KMS-11 (cell line): ENCODE measurements at regions not wholly inside any gene's neighbourhood (a gene's known extent, or its start where the extent isn't known, plus 50 kb on each side); places are given as distances from the start of the nearest gene placed in this dataset.

Source experiments
- H2AFZ ChIP-seq: fragments of 200-600 bp; sonication (generic); 2 replicates; pipeline ENCODE4 v1.6.1; 2016; ENCODE audit warnings: antibody characterized with exemption, mixed run types, low read depth
- H3K27ac ChIP-seq: fragments of 200-600 bp; sonication (generic); 2 replicates; pipeline ENCODE4 v1.6.1; 2016; ENCODE audit warnings: mild to moderate bottlenecking, mixed run types
- H3K27me3 ChIP-seq: fragments of 200-600 bp; sonication (generic); 2 replicates; pipeline ENCODE4 v1.6.1; 2017; ENCODE audit warnings: mild to moderate bottlenecking, low read depth, mixed run types, moderate library complexity; ENCODE audit not compliant: insufficient read depth
- H3K36me3 ChIP-seq: fragments of 200-600 bp; sonication (generic); 2 replicates; pipeline ENCODE4 v1.6.1; 2017; ENCODE audit warnings: mild to moderate bottlenecking, mixed run types; ENCODE audit not compliant: insufficient read depth
- H3K4me1 ChIP-seq: fragments of 200-600 bp; sonication (generic); 2 replicates; pipeline ENCODE4 v1.6.1; 2016; ENCODE audit warnings: mild to moderate bottlenecking, low read depth, mixed run types; ENCODE audit not compliant: poor library complexity, severe bottlenecking
- H3K4me2 ChIP-seq: fragments of 200-600 bp; sonication (generic); 2 replicates; pipeline ENCODE4 v1.7.0; 2016; ENCODE audit warnings: mild to moderate bottlenecking, mixed run types
- H3K4me3 ChIP-seq: fragments of 200-600 bp; sonication (generic); IDR thresholded peaks from 2 replicates; pipeline ENCODE4 v1.6.1; 2017; ENCODE audit warnings: low read depth, low read length, mixed read lengths; ENCODE audit not compliant: insufficient read depth
- H3K79me2 ChIP-seq: fragments of 200-600 bp; sonication (generic); 2 replicates; pipeline ENCODE4 v1.6.1; 2016; ENCODE audit warnings: low read depth, mixed run types; ENCODE audit not compliant: insufficient read depth
- H3K9ac ChIP-seq: fragments of 200-600 bp; sonication (generic); 2 replicates; pipeline ENCODE4 v1.6.1; 2016; ENCODE audit warnings: mild to moderate bottlenecking, mixed run types
- H4K20me1 ChIP-seq: fragments of 200-600 bp; sonication (generic); 2 replicates; pipeline ENCODE4 v1.6.1; 2016; ENCODE audit warnings: mild to moderate bottlenecking, mixed run types; ENCODE audit not compliant: insufficient read depth
- CTCF ChIP-seq: fragments of 200-600 bp; sonication (generic); conservative IDR thresholded peaks from 2 replicates; pipeline ENCODE4 v1.6.1; 2017; ENCODE audit warnings: low read depth, mild to moderate bottlenecking, antibody characterized with exemption, low read length, moderate library complexity, mixed read lengths

- H3K27me3 ChIP-seq: peaks cover 10% of the 10 kb centered on the region; the same call in 1 of the 2 replicates
- H2AFZ ChIP-seq: no peak overlapping the region
- no peaks in the 10 kb centered on the region for H3K79me2 ChIP-seq
- TF ChIP-seq CTCF: no peak
- H3K36me3 ChIP-seq: no peaks in the 10 kb centered on the region
- no peak overlapping the region for H3K4me2 ChIP-seq
- H3K9ac ChIP-seq: no peak overlapping the region
- H3K27ac ChIP-seq: no peak overlapping the region
- H3K4me3 ChIP-seq: no peak overlapping the region
- H3K4me1 ChIP-seq: no peaks in the 10 kb centered on the region
- no peaks in the 10 kb centered on the region for H4K20me1 ChIP-seq
Observed at GRCh38 chr22:49663823-49664222, 163.8 kb downstream of the BRD1 start.

- Histone ChIP-seq H3K4me3 (no peak overlapping the region), H3K9ac (no peak overlapping the region), H3K4me1 (no peaks in the 10 kb centered on the region), H4K20me1 (no peaks in the 10 kb centered on the region), H3K79me2 (no peaks in the 10 kb centered on the region), H3K27ac (no peak overlapping the region), H3K4me2 (no peak overlapping the region), H3K36me3 (no peaks in the 10 kb centered on the region), H3K27me3 (peaks cover 7% of the 10 kb centered on the region; the same call in 1 of the 2 replicates), H2AFZ (no peak overlapping the region)
- no peak for TF ChIP-seq CTCF
Observed at GRCh38 chr22:49663311-49663711, 164.4 kb downstream of the BRD1 start.

GRCh38 chr22:49662681-49663080 is 165.0 kb downstream of the BRD1 start:
- peaks cover 7% of the 10 kb centered on the region; the same call in 1 of the 2 replicates for H3K27me3 ChIP-seq
- no peak for TF ChIP-seq CTCF
- no peaks in the 10 kb centered on the region for H4K20me1 ChIP-seq
- no peak overlapping the region for H3K4me2 ChIP-seq
- no peaks in the 10 kb centered on the region for H3K79me2 ChIP-seq
- H3K9ac ChIP-seq: no peak overlapping the region
- no peak overlapping the region for H3K27ac ChIP-seq
- H3K4me1 ChIP-seq: no peaks in the 10 kb centered on the region
- H2AFZ ChIP-seq: no peak overlapping the region
- H3K4me3 ChIP-seq: no peak overlapping the region
- H3K36me3 ChIP-seq: no peaks in the 10 kb centered on the region

- Histone ChIP-seq H3K36me3 (no peaks in the 10 kb centered on the region), H3K27ac (no peak overlapping the region), H3K9ac (no peak overlapping the region), H3K4me1 (no peaks in the 10 kb centered on the region), H3K4me3 (no peak overlapping the region), H3K27me3 (peaks cover 5% of the 10 kb centered on the region; the same call in 1 of the 2 replicates), H2AFZ (no peak overlapping the region), H4K20me1 (no peaks in the 10 kb centered on the region), H3K79me2 (no peaks in the 10 kb centered on the region), H3K4me2 (no peak overlapping the region)
- no peak for TF ChIP-seq CTCF
Observed at GRCh38 chr22:49660794-49661781, 166.6 kb downstream of the BRD1 start.
